ENCODE measurements at regions not wholly inside any gene's neighbourhood (a gene's known extent, or its start where the extent isn't known, plus 50 kb on each side); places are given as distances from the start of the nearest gene placed in this dataset.
A peak's percentile ranks its signal among the peaks of the same experiment; 100 is the strongest.
"Not testable (repeated sequence)": the region's sequence is repeated elsewhere in the genome, so short reads cannot be mapped to it uniquely, and the experiment has no call there.

DNA sequence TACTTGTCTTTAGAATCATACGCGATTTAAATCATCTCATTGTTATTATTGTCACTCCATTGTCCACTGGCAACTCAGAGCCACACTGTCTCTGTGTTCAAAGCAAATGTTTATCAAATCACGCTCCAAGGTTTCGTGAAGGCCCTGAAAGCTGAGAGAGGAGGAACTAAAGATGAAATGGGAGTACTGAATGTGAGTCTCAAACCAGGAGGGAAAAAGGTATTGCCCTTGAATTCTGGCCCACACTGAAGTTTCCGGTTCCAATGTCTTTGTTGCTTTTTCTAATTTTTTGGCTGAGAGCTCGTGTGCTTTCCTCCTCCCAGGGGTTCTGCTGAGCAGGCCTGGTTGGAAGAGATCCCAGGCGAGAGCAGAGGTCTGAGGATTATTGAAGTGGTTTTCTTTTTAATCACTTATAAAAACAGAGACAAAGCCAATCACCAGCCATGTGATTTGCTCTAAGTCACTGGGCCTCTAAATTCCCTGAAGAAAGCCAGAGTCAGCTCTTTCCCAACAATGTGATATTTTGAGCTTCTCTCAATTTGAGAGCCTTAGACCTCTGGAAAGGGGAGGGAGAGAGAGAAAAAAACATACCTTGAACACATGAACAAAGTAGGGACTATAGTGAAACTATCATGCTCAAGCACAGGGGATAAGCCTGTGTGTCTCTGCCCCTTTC lies 420.8 kb upstream of the GRAMD2B start:
- in situ Hi-C loops (cut with MboI; ENCODE audit: low sequenced_read_pairs in 4 of 4) (no loop called here), intact Hi-C loops (cut with DNase I; ENCODE audit: low total_unique reads) (no loop called here)
- DNase-seq: peak; percentile 33 to 35
- TF ChIP-seq, protein P1, sequence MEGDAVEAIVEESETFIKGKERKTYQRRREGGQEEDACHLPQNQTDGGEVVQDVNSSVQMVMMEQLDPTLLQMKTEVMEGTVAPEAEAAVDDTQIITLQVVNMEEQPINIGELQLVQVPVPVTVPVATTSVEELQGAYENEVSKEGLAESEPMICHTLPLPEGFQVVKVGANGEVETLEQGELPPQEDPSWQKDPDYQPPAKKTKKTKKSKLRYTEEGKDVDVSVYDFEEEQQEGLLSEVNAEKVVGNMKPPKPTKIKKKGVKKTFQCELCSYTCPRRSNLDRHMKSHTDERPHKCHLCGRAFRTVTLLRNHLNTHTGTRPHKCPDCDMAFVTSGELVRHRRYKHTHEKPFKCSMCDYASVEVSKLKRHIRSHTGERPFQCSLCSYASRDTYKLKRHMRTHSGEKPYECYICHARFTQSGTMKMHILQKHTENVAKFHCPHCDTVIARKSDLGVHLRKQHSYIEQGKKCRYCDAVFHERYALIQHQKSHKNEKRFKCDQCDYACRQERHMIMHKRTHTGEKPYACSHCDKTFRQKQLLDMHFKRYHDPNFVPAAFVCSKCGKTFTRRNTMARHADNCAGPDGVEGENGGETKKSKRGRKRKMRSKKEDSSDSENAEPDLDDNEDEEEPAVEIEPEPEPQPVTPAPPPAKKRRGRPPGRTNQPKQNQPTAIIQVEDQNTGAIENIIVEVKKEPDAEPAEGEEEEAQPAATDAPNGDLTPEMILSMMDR (IDR thresholded peaks at IDR 0.05 in 4 of 5, conservative IDR thresholded peaks at IDR 0.05 in 1 of 5): no peak
- no peak for TF ChIP-seq POLR2A (IDR thresholded peaks at IDR 0.05)
- peak; percentile 68 to 81 for ATAC-seq
- H3K9me3 ChIP-seq: no peaks in the 10 kb centered on the region
- H3K4me1 ChIP-seq: no peaks in the 10 kb centered on the region
- no peaks in the 10 kb centered on the region for H3K27me3 ChIP-seq
- no peak overlapping the region for H3K27ac ChIP-seq
- H3K4me3 ChIP-seq: no peak overlapping the region
- no peaks in the 10 kb centered on the region for H3K36me3 ChIP-seq

DNA sequence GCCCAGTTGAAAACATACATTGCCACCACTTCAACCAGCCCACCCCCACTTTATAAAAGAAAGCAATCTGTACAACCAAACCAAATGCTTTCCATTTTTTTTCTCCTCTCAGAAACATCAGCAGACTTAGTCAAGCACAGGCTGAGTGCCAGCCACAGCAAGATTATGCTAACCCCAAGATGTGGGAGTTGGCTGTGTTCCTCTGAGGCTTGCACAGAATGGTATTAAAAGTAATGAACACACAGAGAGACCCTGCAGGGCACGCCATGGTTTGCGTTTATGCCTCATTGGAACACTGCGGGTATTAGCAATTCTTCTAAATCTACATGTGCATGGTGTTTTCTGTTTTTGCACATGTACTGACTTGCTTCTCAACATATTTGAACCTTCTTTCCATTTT lies 419.9 kb upstream of the GRAMD2B start:
- Histone ChIP-seq H3K27me3 (no peaks in the 10 kb centered on the region), H3K27ac (no peak overlapping the region), H3K4me3 (no peak overlapping the region), H3K9me3 (no peaks in the 10 kb centered on the region), H3K4me1 (no peaks in the 10 kb centered on the region), H3K36me3 (no peaks in the 10 kb centered on the region)
- TF ChIP-seq, protein P1 (IDR thresholded peaks at IDR 0.05 in 4 of 5, conservative IDR thresholded peaks at IDR 0.05 in 1 of 5): no peak
- no peak for TF ChIP-seq POLR2A (IDR thresholded peaks at IDR 0.05)
- in situ Hi-C loops (cut with MboI; ENCODE audit: low sequenced_read_pairs in 4 of 4): no loop called here
- ATAC-seq: no peak
- intact Hi-C loops (cut with DNase I; ENCODE audit: low total_unique reads): no loop called here
- no peak for DNase-seq

DNA sequence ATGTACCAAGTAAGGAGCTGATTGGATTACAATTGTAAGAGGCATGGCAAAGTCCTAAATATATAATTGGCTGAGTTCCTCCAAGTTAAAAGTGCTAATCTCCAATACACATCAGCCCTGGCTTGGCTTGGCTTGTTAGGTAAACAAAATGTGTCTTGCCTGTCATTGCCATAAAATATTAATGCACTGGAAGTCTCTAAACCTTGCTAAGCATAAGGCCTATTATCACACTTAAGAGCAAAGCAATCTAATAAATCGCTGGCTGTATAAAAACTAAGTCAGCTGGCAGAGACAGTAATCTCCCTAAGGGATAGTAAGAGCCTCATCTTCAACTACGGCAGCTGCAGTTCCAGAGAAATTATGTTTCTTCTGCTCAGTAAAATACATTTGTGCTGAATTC lies 418.6 kb upstream of the GRAMD2B start:
- H3K4me3 ChIP-seq: no peak overlapping the region
- intact Hi-C loops (cut with DNase I; ENCODE audit: low total_unique reads) (no loop called here), in situ Hi-C loops (cut with MboI; ENCODE audit: low sequenced_read_pairs in 4 of 4) (no loop called here)

DNA sequence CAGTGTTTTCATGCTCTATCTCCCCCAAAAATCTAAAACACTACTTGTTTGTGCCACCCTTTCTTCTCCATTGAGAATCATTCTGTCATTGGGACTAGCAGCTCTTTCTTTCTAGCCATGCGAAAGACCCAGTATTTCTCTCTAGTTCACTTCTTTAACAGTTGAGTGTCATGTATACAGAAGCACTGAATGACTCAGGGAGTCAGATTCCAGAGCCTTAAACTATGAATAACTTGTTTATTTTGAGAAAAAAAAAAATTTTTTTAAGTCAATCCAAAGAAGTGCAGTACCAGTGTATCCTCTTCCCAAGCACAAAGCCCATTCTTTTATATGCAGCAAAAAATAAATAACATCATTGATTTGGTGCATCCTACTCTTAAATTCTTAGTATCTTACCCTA lies 415.4 kb upstream of the GRAMD2B start:
- Histone ChIP-seq H3K27ac (no peak overlapping the region), H3K9me3 (no peaks in the 10 kb centered on the region), H3K36me3 (no peaks in the 10 kb centered on the region), H3K27me3 (no peaks in the 10 kb centered on the region), H3K4me1 (no peaks in the 10 kb centered on the region), H3K4me3 (no peak overlapping the region)
- no peak for TF ChIP-seq POLR2A (IDR thresholded peaks at IDR 0.05)
- TF ChIP-seq, protein P1 (IDR thresholded peaks at IDR 0.05 in 4 of 5, conservative IDR thresholded peaks at IDR 0.05 in 1 of 5): no peak
- ATAC-seq (no peak), DNase-seq (no peak)
- intact Hi-C loops (cut with DNase I; ENCODE audit: low total_unique reads) (no loop called here), in situ Hi-C loops (cut with MboI; ENCODE audit: low sequenced_read_pairs in 4 of 4) (no loop called here)

More for the DNA sequence above, 418.6 kb upstream of the GRAMD2B start:
- Histone ChIP-seq H3K36me3 (no peaks in the 10 kb centered on the region), H3K27ac (no peak overlapping the region), H3K4me1 (no peaks in the 10 kb centered on the region), H3K9me3 (no peaks in the 10 kb centered on the region), H3K27me3 (no peaks in the 10 kb centered on the region)
- TF ChIP-seq, protein P1 (IDR thresholded peaks at IDR 0.05 in 4 of 5, conservative IDR thresholded peaks at IDR 0.05 in 1 of 5): no peak
- no peak for TF ChIP-seq POLR2A (IDR thresholded peaks at IDR 0.05)
- DNase-seq (no peak), ATAC-seq (no peak)

DNA sequence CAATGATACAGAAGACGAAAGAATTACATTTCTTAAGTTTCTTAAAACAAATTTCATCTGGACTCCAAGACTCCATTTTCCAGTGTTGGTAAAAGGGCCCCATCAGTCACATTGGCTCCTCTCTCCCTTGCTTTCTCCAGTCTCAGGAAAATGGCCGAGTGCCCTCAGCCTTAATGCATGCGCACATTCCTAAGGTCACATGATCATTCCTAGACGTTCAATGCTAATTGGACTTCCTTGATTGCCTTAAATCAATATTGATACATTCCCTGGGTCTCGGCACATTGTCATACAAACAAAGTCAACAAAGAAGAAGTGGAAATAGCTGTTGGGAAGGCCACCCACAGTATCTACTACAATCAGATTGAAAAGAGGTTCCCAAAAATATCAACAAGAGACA lies 413.6 kb upstream of the GRAMD2B start:
- Histone ChIP-seq H3K4me1 (no peaks in the 10 kb centered on the region), H3K36me3 (no peaks in the 10 kb centered on the region), H3K9me3 (no peaks in the 10 kb centered on the region), H3K4me3 (no peak overlapping the region), H3K27ac (no peak overlapping the region), H3K27me3 (no peaks in the 10 kb centered on the region)
- DNase-seq (no peak), ATAC-seq (no peak)
- intact Hi-C loops (cut with DNase I; ENCODE audit: low total_unique reads) (no loop called here), in situ Hi-C loops (cut with MboI; ENCODE audit: low sequenced_read_pairs in 4 of 4) (no loop called here)
- TF ChIP-seq, protein P1 (IDR thresholded peaks at IDR 0.05 in 4 of 5, conservative IDR thresholded peaks at IDR 0.05 in 1 of 5): no peak
- TF ChIP-seq POLR2A (IDR thresholded peaks at IDR 0.05): no peak

DNA sequence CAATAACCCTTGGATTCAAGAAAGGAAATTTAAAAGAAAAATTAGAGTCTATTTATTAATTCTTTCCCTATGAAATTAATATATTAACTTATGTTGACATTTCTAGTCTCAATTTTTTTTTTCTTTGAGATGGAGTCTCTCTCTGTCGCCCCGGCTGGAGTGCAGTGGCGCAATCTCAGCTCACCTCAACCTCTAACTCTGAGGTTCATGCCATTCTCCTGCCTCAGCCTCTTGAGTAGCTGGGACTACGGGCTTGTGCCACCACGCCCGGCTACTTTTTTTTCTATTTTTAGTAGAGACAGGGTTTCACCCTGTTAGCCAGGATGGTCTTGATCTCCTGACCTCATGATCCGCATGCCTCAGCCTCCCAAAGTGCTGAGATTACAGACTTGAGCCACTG lies 411.7 kb upstream of the GRAMD2B start:
- intact Hi-C loops (cut with DNase I; ENCODE audit: low total_unique reads); H3K27ac ChIP-seq; H3K9me3 ChIP-seq; H3K36me3 ChIP-seq; DNase-seq; H3K4me3 ChIP-seq; H3K27me3 ChIP-seq; ATAC-seq; H3K4me1 ChIP-seq; in situ Hi-C loops (cut with MboI; ENCODE audit: low sequenced_read_pairs in 4 of 4): not testable (repeated sequence)

Measured in gastrocnemius medialis (tissue), 4 donors.